ENCODE measurements at regions not wholly inside any gene's neighbourhood (a gene's known extent, or its start where the extent isn't known, plus 50 kb on each side); places are given as distances from the start of the nearest gene placed in this dataset.

DNA sequence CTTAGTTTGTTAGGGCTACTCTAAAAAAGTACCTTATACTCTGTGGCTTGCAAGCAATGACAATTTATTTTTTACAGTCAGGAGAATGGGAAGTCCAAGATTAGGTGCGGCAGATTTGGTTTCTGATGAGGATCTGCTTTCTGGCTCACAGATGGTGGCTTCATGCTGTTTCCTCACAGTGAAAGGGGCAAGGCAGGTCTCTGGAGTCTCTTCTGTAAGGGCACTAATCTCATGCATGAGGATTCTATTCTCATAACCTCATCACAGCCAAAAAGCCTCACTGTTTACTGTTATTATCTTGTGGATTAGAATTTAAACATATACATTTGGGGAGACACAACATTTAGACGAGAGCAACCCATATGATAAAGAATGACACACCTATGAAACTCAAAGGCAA is 1957.4 kb upstream of the SEL1L start:
- DNase-seq = no peak

- DNase-seq = no peak
These were observed 1987.2 kb upstream of the SEL1L start for GRCh38 chr14:83520837-83521236.

- no peak for DNase-seq
These were observed 1995.9 kb upstream of the SEL1L start for GRCh38 chr14:83529531-83529930.

- no peak for DNase-seq
These were observed 1996.2 kb upstream of the FLRT2 start for GRCh38 chr14:83533734-83534133.

- no peak for DNase-seq
These were observed 1994.9 kb upstream of the FLRT2 start for GRCh38 chr14:83534995-83535394.

GRCh38 chr14:83535444-83535843 is 1994.5 kb upstream of the FLRT2 start:
- no peak for DNase-seq

GRCh38 chr14:83541147-83541546 is 1988.8 kb upstream of the FLRT2 start:
- no peak for DNase-seq

GRCh38 chr14:83548061-83548839 is 1981.7 kb upstream of the FLRT2 start:
- no peak for DNase-seq

DNA sequence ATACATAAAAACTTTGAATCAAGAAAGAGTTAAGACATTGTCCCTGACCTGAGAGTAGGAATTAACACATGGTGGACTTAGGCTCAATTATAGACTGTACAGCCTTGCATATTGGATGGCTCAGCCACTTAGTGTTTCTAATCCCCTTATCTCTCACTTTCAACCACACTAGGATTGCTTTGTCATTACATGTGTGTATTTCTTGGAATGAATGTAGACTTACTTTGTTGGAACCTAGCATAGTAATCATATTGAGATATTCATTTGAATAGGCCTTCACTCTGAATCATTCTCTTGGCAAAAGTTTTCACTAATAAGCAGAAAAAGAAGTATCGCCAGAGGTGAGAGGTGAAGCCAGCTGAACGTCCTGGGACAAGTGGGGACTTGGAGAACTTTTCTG is 1973.9 kb upstream of the FLRT2 start:
- DNase-seq = no peak

DNA sequence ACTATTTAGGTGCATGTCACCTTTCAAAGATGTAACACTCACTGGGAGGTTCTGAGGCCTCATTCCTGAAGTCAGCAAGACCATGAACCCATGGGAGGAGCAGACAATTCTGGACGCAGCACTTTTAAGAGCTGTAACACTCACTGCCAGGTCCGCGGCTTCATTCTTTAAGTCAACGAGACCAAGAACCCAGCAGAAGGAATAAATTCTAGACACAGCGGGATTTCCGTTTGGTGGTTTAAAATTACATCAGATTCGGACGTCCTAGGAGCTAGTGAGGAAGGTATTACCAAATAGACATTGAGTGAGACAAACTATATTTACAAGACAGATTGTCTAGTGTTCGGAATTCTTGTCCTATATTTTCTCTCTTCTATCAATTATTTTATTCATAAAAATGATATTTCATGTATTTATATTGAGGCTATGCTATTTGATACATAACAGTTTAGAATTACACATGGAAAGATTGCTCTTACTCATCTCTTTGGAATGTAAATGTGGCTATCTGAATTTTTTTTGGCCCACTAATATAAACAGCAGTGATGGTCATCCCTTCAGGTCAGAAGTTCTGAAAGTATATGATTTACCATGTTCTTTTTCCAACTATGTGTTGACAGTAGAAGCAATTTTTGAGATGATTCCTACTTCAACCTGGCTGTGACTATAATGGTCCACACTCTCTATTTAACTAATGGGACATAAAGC is 1973.0 kb upstream of the FLRT2 start:
- DNase-seq = no peak

DNA sequence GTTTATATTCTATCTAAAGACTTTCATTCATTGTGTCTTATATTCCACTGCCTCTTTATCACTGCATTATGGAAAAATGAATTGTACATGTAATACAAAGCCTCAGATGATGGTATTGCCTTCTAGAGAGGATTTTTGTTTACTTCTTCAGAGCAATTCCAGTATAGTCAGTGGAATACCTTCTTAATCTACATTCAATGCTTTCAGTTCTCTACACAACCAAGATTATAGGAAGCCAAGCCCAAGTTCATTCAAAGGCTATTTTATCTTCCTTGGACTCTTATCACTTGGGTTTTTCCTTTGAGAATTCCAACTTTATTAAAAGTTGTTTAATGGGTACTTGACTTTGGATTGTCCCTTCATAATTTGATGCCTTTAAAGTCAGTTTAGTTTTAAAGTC is 1971.0 kb upstream of the FLRT2 start:
- no peak for DNase-seq

DNA sequence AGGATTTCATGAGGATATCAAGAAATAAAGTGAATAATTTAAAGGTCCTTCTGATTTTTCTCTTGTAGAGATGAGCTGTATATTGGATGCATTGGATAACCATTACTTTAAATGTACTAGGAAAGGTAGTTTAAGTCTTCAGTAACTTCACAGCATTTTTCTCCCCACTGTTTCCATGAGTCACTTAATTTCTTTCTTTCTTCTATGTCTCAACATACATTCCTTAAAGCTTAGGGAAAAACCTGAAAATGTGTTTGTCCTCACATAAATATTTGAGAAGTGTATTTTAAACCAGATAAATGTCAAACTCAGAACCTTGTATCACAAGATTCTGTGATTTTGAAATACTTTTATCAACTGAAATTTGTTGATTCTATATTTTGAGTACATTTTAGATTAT is 1970.2 kb upstream of the FLRT2 start:
- DNase-seq = no peak

DNA sequence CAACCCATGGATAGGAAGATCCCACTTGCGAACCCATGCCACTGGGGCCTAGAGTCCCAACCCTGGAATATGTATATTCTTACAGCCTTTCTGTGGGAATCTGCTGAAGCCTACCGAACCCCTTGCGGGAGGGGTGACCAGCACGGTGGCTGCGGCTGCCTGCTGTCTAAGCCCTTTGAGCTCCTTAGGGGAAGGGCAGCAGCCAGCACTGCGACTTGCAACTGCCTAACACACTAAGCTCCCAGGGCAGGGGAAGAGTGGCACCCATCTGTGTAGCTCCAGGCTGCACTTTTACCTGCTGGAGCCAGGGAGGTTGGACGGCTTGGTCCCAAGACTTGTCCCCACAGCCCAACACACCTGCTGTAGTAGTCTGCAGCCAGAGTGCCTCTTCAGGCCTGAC is 1968.7 kb upstream of the FLRT2 start:
- DNase-seq = no peak

DNA sequence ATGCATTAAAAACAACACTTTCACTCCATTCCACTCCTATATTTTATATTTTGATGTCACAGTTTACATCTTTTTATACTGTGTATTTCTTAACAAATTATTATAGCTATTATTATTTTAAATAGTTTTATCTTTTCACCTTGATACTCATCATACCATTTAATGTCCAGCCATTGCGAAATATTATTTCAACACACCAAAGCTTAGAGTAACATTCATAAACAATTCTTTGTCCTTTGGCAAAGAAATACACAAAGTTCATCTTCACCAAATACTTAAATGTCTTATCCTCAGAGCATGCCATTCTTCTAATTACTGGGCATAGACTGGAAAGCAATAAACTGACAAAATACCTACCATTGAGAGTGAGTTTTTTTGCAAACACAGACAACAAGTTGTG is 1963.4 kb upstream of the FLRT2 start:
- no peak for DNase-seq

- DNase-seq = no peak
These were observed 1961.8 kb upstream of the FLRT2 start for GRCh38 chr14:83568141-83568540.

- no peak for DNase-seq
These were observed 1954.6 kb upstream of the FLRT2 start for GRCh38 chr14:83575301-83575700.

DNA sequence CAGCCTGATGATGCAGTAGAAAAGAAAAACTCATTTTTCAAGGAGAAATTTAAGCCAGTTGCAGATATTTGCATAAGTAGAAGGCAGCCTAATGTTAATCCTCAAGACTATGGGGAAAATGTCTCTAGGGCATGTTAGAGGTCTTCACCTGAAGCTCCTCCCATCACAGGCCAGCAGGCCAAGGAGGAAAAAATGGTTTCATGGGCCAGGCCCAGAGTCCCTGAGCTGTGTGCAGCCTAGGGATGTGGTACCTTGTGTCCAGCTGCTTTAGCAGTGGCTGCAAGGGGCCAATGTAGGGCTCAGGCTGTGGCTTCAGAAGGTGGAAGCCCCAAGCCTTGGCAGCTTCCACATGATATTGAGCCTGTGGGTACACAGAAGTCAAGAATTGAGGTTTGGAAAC is 1946.7 kb upstream of the FLRT2 start:
- no peak for DNase-seq

DNA sequence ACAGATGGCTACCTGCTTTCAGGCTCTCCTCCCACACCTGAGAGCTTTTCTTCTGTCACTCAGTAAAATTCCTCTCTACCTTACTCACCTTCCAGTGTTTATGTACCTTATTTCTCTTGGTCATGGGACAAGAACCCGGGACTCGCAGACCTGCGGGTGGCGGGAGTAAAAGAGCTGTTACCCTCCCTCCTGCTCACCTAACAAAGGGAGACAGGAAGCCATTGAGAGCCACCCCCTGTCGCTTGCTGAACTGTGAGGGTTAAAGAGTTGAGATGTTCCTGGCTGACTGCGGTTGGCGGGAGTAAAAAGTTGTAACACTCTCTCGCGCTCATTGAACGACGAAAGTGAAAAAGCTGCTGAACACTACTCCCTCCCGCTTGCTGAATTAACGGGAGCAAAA is 1935.1 kb upstream of the FLRT2 start:
- no peak for DNase-seq

- no peak for DNase-seq
These were observed 1922.3 kb upstream of the FLRT2 start for GRCh38 chr14:83607682-83608081.

DNA sequence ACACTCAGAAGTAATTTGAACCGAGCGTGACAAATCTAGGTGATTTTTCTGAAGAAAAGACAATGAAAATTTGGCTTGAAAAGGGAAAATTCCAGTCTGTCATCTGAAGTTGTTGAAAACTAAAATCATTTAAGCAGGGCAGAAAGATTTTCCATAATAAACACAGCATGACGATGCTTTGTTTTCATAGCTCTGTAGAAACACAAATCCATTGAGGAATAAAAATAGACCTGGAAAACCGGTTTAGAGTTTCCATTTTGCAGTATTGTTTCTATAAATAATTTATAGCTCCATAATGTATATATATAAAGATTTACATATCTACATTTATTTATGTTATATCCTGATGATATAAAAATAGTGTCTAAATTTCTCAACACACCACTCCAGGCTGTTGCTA is 1918.5 kb upstream of the FLRT2 start:
- no peak for DNase-seq

- no peak for DNase-seq
These were observed 1918.0 kb upstream of the FLRT2 start for GRCh38 chr14:83611906-83612390.

- peak; percentile 32 for DNase-seq
These were observed 1915.0 kb upstream of the FLRT2 start for GRCh38 chr14:83614956-83615355.

- no peak for DNase-seq
These were observed 1905.4 kb upstream of the FLRT2 start for GRCh38 chr14:83624541-83624940.

- no peak for DNase-seq
These were observed 1897.6 kb upstream of the FLRT2 start for GRCh38 chr14:83632375-83632774.

Data from DMS53 (cell line).